OCI-LY7 (cell line): ENCODE measurements at regions not wholly inside any gene's neighbourhood (a gene's known extent, or its start where the extent isn't known, plus 50 kb on each side); places are given as distances from the start of the nearest gene placed in this dataset.

Experiments used
- CTCF ChIP-seq: fragments of 200-600 bp; sonication (generic); conservative IDR thresholded peaks from 2 replicates; pipeline ENCODE4 v1.5.1; 2014; ENCODE audit warnings: mild to moderate bottlenecking, antibody characterized with exemption, low read length, moderate library complexity, mixed read lengths
- EZH2phosphoT487 ChIP-seq: fragments of 200-600 bp; sonication (generic); IDR thresholded peaks from 2 replicates; pipeline ENCODE4 v1.6.1; 2018; ENCODE audit warnings: low read depth, borderline replicate concordance, mild to moderate bottlenecking, mixed run types, antibody characterized with exemption, low read length, moderate library complexity, mixed read lengths

- TF ChIP-seq CTCF (no peak), EZH2phosphoT487 (no peak)
Measured at GRCh38 chr12:68505970-68506369, 104.7 kb upstream of the RAP1B start.
